Glutamatergic neuron (in vitro differentiated cells): ENCODE measurements at regions not wholly inside any gene's neighbourhood (a gene's known extent, or its start where the extent isn't known, plus 50 kb on each side); places are given as distances from the start of the nearest gene placed in this dataset.

Experiments
- DNase-seq: peaks from one replicate; pipeline ENCODE4 v3.0.0; 2022
- H3K27ac Mint-ChIP-seq: one replicate; pipeline ENCODE4 v1.8.0; 2020; ENCODE audit warnings: mild to moderate bottlenecking, mixed read lengths, inconsistent platforms; ENCODE audit not compliant: unreplicated experiment
- H3K27me3 Mint-ChIP-seq: one replicate; pipeline ENCODE4 v1.8.0; 2020; ENCODE audit warnings: mild to moderate bottlenecking, moderate library complexity, mixed read lengths, inconsistent platforms; ENCODE audit not compliant: unreplicated experiment
- H3K36me3 Mint-ChIP-seq: one replicate; pipeline ENCODE4 v1.8.0; 2020; ENCODE audit warnings: mild to moderate bottlenecking, mixed read lengths, inconsistent platforms; ENCODE audit not compliant: unreplicated experiment
- H3K4me1 Mint-ChIP-seq: one replicate; pipeline ENCODE4 v1.8.0; 2020; ENCODE audit warnings: mild to moderate bottlenecking, low read depth, mixed read lengths, inconsistent platforms; ENCODE audit not compliant: unreplicated experiment
- H3K4me3 Mint-ChIP-seq: one replicate; pipeline ENCODE4 v1.8.0; 2020; ENCODE audit warnings: mild to moderate bottlenecking, mixed read lengths, inconsistent platforms; ENCODE audit not compliant: unreplicated experiment
- H3K9me3 Mint-ChIP-seq: one replicate; pipeline ENCODE4 v1.8.0; 2020; ENCODE audit warnings: mild to moderate bottlenecking, moderate library complexity, mixed read lengths, inconsistent platforms; ENCODE audit not compliant: unreplicated experiment
- TF ChIP-seq, protein P1 (sequence below): fragments of 200-600 bp; sonication (generic); IDR thresholded peaks from one replicate; pipeline ENCODE4 v1.5.0; 2021; ENCODE audit not compliant: partially characterized antibody, unreplicated experiment

DNA sequence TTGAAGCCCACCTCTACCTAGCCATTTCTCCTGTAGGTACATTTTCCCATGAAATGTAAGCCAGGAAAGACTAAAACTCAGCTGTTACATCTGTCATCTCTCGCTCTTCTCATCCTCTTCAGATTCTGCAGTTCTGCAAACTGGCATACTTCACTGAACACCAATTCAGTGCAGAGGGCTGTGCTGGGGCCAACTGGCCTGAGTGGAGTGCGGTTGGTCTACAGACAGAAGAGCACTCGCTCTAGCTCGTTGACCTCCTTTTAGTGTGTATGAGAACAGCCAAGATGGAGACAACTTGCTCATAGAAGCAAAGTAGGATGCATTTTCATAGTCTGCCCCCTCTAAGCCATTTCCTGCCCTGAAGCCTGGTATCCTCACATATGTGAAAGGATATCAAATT is 862.6 kb downstream of the BCL11A start:
- TF ChIP-seq, protein P1, sequence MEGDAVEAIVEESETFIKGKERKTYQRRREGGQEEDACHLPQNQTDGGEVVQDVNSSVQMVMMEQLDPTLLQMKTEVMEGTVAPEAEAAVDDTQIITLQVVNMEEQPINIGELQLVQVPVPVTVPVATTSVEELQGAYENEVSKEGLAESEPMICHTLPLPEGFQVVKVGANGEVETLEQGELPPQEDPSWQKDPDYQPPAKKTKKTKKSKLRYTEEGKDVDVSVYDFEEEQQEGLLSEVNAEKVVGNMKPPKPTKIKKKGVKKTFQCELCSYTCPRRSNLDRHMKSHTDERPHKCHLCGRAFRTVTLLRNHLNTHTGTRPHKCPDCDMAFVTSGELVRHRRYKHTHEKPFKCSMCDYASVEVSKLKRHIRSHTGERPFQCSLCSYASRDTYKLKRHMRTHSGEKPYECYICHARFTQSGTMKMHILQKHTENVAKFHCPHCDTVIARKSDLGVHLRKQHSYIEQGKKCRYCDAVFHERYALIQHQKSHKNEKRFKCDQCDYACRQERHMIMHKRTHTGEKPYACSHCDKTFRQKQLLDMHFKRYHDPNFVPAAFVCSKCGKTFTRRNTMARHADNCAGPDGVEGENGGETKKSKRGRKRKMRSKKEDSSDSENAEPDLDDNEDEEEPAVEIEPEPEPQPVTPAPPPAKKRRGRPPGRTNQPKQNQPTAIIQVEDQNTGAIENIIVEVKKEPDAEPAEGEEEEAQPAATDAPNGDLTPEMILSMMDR, result no peak
- DNase-seq, result no peak
- Mint-ChIP-seq H3K4me3 (no peak overlapping the region), H3K27me3 (peaks cover 2% of the 10 kb centered on the region), H3K9me3 (peaks cover 2% of the 10 kb centered on the region), H3K36me3 (peaks cover 5% of the 10 kb centered on the region), H3K4me1 (no peaks in the 10 kb centered on the region), H3K27ac (no peak overlapping the region)

DNA sequence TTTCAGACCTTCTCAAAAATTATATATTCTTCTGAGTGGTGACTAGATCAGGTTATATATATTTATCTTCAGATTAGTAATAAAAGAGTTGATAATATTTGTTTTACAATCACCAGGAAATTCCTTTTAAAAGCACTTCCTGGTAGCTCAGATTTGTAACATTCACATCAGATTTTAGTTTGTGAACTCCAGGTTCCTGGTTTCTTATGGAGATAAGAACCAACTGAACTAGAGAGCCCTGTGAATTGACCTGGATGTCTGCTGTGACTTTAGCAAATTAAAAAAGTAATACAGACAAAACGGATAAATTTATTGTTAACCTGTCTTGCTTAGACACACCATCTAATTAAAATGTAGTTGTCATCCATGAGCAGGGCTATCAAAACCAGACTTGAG is 868.7 kb downstream of the BCL11A start:
- peaks cover 2% of the 10 kb centered on the region for H3K27me3 Mint-ChIP-seq

DNA sequence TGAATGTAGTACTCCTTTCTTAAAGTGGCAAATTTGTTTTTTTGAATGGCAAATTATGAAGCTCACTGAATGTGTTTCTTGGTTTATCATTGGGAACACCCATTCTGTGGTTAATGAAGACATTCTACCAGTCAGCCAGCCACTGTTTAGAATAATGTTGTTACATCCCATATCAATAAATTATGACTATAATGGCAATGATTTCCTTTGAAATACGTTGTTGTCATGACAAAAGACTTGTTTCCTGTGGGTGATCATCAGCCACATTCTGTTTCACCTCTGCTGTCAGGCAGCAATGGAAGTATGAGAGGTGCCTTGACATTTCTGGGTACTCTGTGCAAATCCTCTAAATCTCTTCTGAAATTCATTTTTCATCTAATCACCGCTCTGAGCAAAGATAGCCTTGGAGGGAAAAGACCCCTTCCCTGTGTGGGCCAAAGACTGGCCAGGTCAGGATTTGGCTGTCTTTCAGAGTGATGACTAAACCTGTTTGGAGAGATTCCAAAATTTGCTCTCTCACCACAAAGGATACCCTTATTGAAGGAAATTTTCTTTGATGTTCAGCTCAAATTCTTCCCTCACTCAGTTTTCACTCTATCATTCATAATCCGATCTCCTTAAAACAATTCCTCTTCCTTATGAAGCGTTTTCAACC is 869.2 kb downstream of the BCL11A start:
- Mint-ChIP-seq H3K36me3 (peaks cover 5% of the 10 kb centered on the region), H3K9me3 (peaks cover 2% of the 10 kb centered on the region), H3K4me3 (no peak overlapping the region), H3K4me1 (no peaks in the 10 kb centered on the region), H3K27me3 (peaks cover 2% of the 10 kb centered on the region), H3K27ac (no peak overlapping the region)
- TF ChIP-seq, protein P1, result no peak
- no peak for DNase-seq

More for the DNA sequence above, 868.7 kb downstream of the BCL11A start:
- peaks cover 5% of the 10 kb centered on the region for H3K36me3 Mint-ChIP-seq
- H3K27ac Mint-ChIP-seq, result no peak overlapping the region
- DNase-seq, result no peak
- TF ChIP-seq, protein P1, result no peak
- peaks cover 2% of the 10 kb centered on the region for H3K9me3 Mint-ChIP-seq
- no peak overlapping the region for H3K4me3 Mint-ChIP-seq
- H3K4me1 Mint-ChIP-seq, result no peaks in the 10 kb centered on the region

DNA sequence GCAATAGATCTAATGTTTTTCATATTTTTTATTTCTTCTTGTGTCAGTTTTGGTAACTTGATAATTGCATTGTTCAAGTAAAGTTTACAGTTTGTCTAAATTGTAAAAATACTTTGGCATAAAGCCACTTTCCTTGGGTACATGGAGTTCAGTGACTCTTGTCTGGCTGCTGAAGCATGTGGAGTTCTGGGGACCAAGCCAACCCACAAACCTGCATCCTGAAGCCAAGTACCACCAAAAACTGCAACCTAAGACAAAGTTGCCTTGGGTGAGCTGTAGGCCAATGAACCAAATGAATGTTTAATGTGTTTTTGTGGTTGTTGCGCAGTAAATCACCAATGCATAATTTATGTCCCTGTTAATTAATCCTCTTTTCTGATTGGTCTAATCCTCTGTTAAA is 872.6 kb downstream of the BCL11A start:
- H3K27me3 Mint-ChIP-seq, result no peaks in the 10 kb centered on the region
- TF ChIP-seq, protein P1, result no peak
- no peaks in the 10 kb centered on the region for H3K9me3 Mint-ChIP-seq
- no peak overlapping the region for H3K4me3 Mint-ChIP-seq
- no peaks in the 10 kb centered on the region for H3K36me3 Mint-ChIP-seq
- H3K4me1 Mint-ChIP-seq, result no peaks in the 10 kb centered on the region
- H3K27ac Mint-ChIP-seq, result no peak overlapping the region
- DNase-seq, result no peak

DNA sequence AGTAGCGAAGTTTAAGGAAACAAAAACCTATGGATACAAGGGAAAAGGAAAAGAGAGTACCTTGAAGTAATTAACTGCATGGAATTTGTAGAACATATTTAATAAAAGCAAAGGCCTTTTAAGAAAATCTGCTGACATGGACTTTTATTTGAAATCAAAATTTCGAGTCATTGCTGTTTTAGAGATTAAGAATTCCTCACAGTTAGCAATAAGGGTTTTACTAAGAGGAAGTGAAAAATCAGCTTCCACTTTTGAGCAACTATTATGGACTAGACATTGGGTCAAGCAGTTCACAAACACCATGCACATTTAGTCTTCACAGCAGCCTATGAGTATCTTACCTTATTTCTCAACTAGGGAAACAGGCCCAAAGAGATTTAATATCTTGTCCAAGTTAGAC is 876.3 kb downstream of the BCL11A start:
- no peak for DNase-seq
- no peaks in the 10 kb centered on the region for H3K4me1 Mint-ChIP-seq
- H3K9me3 Mint-ChIP-seq, result no peaks in the 10 kb centered on the region
- H3K4me3 Mint-ChIP-seq, result no peak overlapping the region
- no peak overlapping the region for H3K27ac Mint-ChIP-seq
- no peaks in the 10 kb centered on the region for H3K27me3 Mint-ChIP-seq
- TF ChIP-seq, protein P1, result no peak
- no peaks in the 10 kb centered on the region for H3K36me3 Mint-ChIP-seq
